NCI-H748 treated with DMSO at 0.1 percent for 48 hours (cell line): ENCODE measurements at regions not wholly inside any gene's neighbourhood (a gene's known extent, or its start where the extent isn't known, plus 50 kb on each side); places are given as distances from the start of the nearest gene placed in this dataset.

Experiments
- DNase-seq: peaks from one replicate; lab custom pipeline; 2025; lab: John Stamatoyannopoulos, UW

DNA sequence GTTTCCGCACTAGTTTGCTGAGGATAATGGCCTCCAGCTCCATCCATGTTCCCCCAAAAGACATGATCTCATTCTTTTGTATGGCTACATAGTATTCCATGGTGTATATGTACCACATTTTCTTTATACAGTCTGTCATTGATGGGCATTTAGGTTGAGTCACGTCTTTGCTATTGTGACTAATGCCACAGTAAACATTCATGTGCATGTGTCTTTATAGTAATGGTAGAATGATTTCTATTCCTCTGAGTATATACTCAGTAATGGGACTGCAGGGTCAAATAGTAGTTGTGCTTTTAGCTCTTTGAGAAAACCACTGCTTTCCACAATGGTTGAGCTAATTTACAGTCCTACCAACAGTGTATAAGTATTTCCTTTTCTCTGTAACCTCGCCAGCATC lies 78.3 kb upstream of the BCL9 start:
- DNase-seq = no peak

DNA sequence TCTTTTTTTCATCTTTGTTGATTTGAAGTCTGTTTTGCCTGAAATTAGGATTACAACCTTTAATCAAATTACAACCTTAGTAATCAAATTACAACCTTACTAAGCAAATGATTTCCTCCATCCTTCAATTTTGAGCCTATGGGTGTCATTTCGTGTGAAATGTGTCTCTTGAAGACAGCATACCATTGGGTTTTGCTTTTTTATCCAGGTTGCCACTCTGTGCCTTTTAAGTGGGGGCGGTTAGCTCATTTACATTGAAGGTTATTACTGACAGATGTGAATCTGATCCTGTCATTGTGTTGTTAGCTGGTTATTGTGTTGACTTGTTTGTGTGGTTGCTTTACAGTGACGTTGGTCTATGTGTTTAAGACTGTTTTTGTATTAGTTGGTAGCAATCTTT lies 74.8 kb upstream of the BCL9 start:
- no peak for DNase-seq

DNA sequence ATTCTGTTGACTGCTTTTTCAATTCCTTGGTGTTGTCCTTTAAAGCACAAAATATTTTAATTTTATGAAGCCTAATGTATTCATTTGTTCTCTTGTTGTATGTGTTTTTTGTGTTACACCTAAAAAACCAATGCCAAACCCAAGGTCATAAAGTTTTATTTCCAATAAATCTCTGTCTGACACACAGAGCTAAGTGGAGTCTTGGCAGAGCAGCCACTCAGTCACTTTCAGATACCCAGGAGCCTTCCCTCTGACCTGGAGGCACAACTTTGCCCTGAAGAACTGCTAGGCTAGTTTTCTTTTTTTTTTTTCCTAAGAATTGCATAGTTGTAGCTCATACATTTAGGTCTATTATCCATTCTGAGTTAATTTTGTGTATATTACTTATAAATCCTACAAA lies 71.2 kb upstream of the BCL9 start:
- DNase-seq = no peak

DNA sequence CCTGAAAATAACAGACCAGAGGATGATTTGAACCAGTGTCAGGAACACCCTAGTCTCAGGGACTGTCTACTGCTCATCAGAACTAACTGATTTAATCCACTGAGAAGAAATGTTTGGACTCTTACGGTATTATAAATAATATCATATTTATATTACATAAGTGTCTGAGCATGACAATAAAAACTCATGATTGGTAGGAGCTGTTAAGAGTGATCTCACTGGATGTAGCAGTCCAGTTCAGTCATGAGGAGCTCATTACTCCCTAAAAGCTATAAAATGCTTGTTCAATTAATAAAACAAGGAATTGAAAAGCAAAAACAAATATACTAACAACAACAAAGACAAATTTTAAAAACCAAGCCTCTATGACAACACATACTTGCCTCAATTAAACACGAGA lies 68.8 kb upstream of the BCL9 start:
- no peak for DNase-seq

DNA sequence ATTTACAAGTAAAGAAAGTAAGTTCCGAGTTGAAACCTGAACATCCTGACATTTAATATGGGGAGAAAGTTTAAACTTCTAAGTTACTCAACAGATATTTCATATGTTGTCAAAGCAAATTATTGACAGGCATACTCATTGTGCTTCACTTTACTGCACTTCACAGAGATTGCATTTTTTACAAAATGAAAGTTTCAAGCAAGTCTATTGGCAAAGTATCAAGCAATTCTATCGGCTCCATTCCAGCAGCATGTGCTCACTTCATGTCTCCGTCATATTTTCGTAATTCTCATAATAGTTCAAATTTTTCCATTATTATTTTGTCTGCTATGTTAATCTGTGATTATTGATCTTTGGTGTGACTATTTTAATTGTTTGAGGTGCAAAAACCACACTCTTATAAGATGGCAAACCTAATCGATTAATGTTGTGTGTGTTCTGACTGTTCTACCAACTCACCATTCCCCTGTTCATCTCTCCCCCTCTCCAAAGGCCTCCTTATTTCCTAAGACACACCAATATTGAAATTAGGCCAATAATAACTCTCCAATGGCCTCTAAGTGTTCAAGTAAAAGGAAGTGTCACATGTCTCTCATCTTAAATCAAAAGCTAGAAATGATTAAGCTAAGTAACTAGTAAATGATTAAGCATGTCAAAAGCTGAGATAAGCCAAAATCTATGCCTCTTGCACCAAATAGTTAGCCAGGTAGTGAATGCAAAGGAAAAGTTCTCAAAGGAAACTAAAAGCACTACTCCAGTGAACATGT lies 68.2 kb upstream of the BCL9 start:
- no peak for DNase-seq

DNA sequence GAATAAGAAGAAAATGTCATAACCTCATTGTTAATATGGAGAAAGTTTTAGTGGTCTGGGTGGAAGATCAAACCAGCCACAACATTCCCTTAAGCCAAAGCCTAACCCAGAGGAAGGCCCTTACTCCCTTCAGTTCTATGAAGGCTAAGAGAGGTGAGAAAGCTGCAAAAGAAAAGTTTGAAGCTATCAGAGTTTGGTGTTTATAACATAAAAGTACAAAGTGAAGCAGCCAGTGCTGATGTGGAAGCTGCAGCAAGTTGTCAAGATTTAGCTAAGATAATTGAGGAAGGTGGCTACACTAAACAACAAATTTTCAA lies 67.6 kb upstream of the BCL9 start:
- no peak for DNase-seq

DNA sequence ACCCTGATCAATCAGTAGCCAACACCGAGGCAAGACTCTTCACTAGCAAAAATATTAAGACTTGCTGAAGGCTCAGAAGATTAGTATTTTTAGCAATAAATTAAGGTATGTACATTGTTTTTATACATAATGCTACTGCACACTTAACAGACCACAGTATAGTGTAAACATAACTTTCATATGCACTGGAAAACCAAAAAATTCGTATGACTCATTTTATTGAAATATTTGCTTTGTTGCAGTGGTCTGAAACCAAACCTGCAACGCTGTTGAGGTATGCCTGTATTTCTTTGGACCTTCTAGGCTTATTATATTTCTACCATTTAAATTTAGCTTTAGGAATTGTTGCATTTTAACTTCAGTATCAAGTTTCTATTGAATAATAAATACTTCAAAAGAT lies 65.8 kb upstream of the BCL9 start:
- DNase-seq = no peak

DNA sequence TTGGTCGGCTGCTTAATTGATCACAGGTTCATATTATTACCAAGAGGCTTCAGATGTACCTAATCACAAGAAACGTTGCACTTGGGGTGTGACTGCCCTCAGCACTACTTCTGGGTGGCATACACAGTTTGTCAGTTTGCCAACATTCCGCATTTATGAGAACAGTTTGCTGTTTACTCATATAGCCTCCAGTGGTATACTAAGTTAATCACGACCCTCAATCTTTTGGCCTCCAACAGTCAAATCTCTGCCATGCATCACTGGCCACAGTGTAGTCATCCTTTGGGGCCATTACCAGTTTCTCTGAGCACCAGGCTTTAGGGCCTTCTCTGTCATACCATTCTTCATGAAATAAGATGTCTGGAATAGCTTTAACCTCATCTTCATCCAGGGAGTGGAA lies 62.8 kb upstream of the BCL9 start:
- no peak for DNase-seq

DNA sequence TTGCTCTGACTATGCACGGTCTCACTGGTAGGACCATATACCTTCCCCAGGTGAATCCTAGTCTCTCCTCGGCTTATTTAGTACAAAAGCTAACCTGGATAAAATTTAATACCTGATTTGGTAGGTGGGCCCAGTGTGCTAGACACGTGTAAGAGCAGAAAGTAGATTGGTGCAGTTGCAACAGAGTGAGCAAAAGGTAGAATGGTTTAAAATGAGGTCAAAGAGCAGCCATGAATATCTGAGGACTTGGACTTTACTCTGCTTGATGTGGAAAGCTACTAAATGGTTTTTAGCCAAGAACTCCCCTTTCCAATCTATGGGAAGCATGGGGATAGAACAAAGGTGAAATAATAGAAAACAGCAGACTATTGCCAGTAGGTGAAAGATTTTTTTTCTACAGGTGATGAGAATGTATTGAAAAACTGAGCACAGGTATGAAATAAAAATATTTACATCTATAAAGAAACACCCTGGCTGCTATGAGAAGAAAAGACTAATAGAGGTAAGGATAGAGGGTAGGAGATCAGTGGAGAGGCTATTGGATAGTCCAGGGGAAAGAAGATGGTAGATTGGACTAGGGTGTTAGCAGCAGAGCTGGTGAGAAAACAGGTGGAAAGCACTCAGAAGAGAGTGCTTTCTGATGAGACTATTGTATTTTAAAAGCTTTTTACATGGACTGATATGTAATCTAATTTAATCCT lies 61.3 kb upstream of the BCL9 start:
- DNase-seq = no peak

DNA sequence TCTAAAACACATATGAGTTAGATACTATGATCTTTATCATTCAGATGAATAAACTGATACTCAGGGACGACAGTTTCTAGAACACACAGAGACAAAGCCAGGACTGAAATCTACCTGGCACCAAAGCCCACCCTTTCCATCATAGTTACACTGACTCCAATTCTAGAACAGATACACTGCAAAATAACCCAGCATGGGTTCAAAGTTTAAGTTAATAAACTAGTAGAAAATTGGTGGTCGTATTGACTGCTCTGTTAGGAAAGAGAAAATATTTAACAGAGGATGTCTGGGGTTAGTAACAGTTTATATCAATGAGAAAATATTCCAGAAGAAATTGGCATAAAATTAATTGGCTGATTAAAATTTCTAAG lies 60.8 kb upstream of the BCL9 start:
- no peak for DNase-seq

DNA sequence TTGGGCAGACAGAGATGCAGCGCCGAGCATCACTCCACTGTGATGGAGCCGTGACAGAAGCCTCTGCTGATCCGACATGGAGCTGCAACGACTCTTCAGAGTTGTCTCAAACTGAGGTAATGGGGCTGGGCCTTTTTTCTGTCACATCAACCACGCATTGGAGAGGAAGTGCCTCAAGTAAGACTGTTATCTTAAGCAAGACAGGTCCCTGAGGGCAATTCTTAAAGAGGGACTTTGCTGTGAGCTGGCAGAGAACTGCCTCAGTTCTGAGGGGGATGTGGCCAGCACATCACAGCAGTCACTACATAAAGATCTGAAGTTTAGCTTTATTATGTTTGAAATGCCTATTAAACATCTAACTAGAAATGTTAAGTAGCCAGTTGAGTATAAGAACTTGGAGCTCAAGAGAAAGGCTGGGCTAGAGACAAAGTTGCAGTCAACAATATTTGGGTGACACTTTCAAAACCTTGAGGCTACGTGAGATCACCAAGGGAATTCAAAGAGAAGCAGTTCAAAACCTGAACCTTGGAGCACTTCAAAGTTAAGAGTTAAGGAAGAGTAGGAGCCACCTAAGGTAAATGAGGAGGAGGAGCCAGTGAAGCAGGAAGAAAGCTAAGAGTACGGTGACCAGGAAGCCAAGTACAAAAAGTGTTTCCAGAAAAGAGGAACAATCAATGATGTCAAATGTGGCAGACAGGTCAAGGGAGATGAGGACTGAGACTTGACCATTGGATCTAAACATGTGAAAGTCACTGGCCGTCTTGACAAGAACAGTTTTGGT lies 54.2 kb upstream of the BCL9 start:
- DNase-seq = no peak

DNA sequence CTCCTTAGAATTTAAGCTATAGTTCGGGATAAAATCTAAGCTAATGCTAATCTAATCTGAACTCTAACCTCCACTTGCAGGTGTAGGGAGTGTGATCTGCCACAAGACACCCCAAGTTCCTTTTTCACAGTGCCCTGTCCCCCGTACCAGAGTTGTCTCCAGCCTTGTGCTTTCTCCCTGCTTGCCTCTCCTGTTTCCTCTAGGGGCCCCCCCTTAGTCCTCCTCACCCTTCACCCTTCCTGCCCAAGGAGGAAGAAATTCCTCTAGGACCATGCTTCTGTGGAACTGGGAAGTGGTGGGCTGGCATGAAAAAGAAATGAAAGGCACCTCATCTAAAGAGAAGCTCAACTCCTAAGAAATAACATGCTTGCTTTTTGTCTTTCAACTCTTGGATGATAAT lies 50.2 kb upstream of the BCL9 start:
- DNase-seq = no peak
